ENCODE measurements at regions not wholly inside any gene's neighbourhood (a gene's known extent, or its start where the extent isn't known, plus 50 kb on each side); places are given as distances from the start of the nearest gene placed in this dataset.

DNA sequence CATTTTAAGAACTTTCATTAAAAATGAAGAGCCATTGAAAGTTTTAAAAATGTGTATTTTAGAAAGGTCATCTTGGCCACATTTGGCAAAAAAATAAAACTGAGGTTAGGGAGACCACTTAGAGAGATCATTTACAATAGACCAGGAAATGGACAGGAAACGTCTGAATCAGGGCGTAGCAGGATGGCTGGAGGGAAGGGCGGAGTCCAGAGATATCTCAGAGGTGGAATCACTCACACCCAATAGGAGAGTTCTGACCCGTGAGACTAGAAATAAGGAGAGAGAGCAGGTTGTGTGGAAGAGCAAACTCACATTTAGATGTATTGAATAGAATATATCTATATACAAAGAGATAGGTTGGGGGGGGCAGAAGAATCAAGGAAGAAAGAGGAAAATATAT is 373.4 kb downstream of the METTL4 start:
- TF ChIP-seq, protein P1, sequence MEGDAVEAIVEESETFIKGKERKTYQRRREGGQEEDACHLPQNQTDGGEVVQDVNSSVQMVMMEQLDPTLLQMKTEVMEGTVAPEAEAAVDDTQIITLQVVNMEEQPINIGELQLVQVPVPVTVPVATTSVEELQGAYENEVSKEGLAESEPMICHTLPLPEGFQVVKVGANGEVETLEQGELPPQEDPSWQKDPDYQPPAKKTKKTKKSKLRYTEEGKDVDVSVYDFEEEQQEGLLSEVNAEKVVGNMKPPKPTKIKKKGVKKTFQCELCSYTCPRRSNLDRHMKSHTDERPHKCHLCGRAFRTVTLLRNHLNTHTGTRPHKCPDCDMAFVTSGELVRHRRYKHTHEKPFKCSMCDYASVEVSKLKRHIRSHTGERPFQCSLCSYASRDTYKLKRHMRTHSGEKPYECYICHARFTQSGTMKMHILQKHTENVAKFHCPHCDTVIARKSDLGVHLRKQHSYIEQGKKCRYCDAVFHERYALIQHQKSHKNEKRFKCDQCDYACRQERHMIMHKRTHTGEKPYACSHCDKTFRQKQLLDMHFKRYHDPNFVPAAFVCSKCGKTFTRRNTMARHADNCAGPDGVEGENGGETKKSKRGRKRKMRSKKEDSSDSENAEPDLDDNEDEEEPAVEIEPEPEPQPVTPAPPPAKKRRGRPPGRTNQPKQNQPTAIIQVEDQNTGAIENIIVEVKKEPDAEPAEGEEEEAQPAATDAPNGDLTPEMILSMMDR (IDR thresholded peaks at IDR 0.05; ENCODE audit: low read depth, low read length) = no peak
- no peak for TF ChIP-seq EZH2phosphoT487 (IDR thresholded peaks at IDR 0.05; ENCODE audit: low read depth)
- H3K4me1 ChIP-seq (ENCODE audit: low read length) = no peaks in the 10 kb centered on the region
- H4K20me1 ChIP-seq (ENCODE audit: insufficient read depth, low read length) = no peaks in the 10 kb centered on the region
- H2AFZ ChIP-seq (ENCODE audit: low read depth, low read length) = no peak overlapping the region
- no peak overlapping the region for H3K27ac ChIP-seq (ENCODE audit: low read length)
- no peak overlapping the region for H3K4me2 ChIP-seq (ENCODE audit: low read length)
- no peaks in the 10 kb centered on the region for H3K27me3 ChIP-seq (ENCODE audit: low read depth, low read length)
- no peak overlapping the region for H3K4me3 ChIP-seq (ENCODE audit: low read length)
- no peaks in the 10 kb centered on the region for H3K9me3 ChIP-seq (ENCODE audit: insufficient read depth, low read length)
- H3K79me2 ChIP-seq (ENCODE audit: low read length) = no peaks in the 10 kb centered on the region
- H3K9ac ChIP-seq (ENCODE audit: low read length) = no peak overlapping the region
- H3K36me3 ChIP-seq (replicated peaks; ENCODE audit: low read depth, low read length) = no peaks in the 10 kb centered on the region

DNA sequence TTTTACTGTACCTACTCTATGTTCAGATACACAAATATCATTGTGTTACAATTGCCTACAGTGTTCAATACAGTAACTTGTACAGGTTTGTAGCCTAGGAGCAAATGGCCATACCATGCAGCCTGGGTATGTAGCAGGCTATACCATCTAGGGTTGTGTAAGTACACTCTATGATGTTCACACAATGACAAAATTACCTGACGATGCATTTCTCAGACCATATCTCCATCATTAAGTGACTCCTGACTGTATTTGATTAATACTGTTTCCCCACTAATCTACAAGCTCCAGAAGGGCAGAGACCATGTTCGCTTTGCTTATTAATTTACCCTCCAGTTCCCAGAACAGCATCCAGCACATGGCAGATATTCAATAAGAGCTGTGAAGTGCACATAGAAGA is 372.2 kb downstream of the METTL4 start:
- Histone ChIP-seq H3K4me3 (ENCODE audit: low read length) (no peak overlapping the region), H3K79me2 (ENCODE audit: low read length) (no peaks in the 10 kb centered on the region), H3K27ac (ENCODE audit: low read length) (no peak overlapping the region), H3K4me1 (ENCODE audit: low read length) (no peaks in the 10 kb centered on the region), H4K20me1 (ENCODE audit: insufficient read depth, low read length) (no peaks in the 10 kb centered on the region), H3K9me3 (ENCODE audit: insufficient read depth, low read length) (no peaks in the 10 kb centered on the region), H3K36me3 (replicated peaks; ENCODE audit: low read depth, low read length) (no peaks in the 10 kb centered on the region), H2AFZ (ENCODE audit: low read depth, low read length) (no peak overlapping the region), H3K4me2 (ENCODE audit: low read length) (no peak overlapping the region), H3K9ac (ENCODE audit: low read length) (no peak overlapping the region), H3K27me3 (ENCODE audit: low read depth, low read length) (no peaks in the 10 kb centered on the region)
- TF ChIP-seq EZH2phosphoT487 (IDR thresholded peaks at IDR 0.05; ENCODE audit: low read depth) = no peak
- TF ChIP-seq, protein P1 (IDR thresholded peaks at IDR 0.05; ENCODE audit: low read depth, low read length) = no peak

DNA sequence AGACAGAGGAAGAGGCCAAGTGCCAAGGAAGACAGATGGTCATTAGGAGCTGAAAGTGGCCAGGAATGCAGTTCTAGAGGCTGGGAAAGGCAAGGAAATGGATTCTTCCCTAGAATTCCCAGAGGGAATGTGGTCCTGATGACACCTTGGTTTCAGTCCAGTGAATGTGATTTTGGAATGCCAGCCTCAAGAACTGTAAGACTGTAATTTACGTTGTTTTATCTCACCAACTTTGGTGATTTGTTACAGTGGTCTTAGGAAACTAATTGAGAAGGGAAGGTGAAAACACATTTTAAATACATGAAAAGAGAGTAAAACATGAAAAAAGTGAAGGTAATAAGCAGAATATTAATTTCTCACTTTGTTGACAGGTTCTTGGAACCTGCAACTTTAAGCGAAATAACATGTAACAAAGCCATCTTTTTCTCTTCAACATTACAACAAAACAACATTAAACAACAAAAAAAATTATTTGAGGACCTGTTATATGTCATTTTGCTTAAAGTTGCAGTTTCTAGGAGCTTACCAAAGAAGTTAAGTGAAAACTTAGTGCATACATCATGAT is 370.2 kb downstream of the METTL4 start:
- Histone ChIP-seq H3K4me1 (ENCODE audit: low read length) (no peaks in the 10 kb centered on the region), H3K27me3 (ENCODE audit: low read depth, low read length) (no peaks in the 10 kb centered on the region), H3K9ac (ENCODE audit: low read length) (no peak overlapping the region), H3K79me2 (ENCODE audit: low read length) (no peaks in the 10 kb centered on the region), H3K36me3 (replicated peaks; ENCODE audit: low read depth, low read length) (no peaks in the 10 kb centered on the region), H4K20me1 (ENCODE audit: insufficient read depth, low read length) (no peaks in the 10 kb centered on the region), H3K4me2 (ENCODE audit: low read length) (no peak overlapping the region), H3K27ac (ENCODE audit: low read length) (no peak overlapping the region), H3K4me3 (ENCODE audit: low read length) (no peak overlapping the region), H3K9me3 (ENCODE audit: insufficient read depth, low read length) (no peaks in the 10 kb centered on the region), H2AFZ (ENCODE audit: low read depth, low read length) (no peak overlapping the region)
- no peak for TF ChIP-seq EZH2phosphoT487 (IDR thresholded peaks at IDR 0.05; ENCODE audit: low read depth)
- TF ChIP-seq, protein P1 (IDR thresholded peaks at IDR 0.05; ENCODE audit: low read depth, low read length) = no peak

DNA sequence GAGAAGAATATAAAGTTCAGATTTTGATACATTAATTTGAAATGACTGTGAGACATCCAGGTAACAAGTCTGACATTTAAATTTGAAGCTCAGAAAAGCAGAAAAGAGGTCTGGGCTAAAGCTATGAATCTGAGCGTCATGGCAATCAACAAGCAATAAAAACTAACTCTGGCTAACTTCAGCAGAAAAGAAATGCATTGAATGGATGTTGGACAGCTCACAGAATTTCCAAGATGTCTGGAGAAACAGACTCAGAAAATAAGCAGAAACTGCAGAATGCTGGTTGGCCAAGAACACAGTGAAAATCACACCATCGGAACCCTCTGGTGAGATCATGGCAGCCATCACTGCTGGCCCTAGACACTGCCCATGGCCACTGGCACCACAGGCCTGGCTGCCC is 366.6 kb downstream of the METTL4 start:
- no peak overlapping the region for H2AFZ ChIP-seq (ENCODE audit: low read depth, low read length)
- H4K20me1 ChIP-seq (ENCODE audit: insufficient read depth, low read length) = no peaks in the 10 kb centered on the region
- no peaks in the 10 kb centered on the region for H3K4me1 ChIP-seq (ENCODE audit: low read length)
- H3K27ac ChIP-seq (ENCODE audit: low read length) = no peak overlapping the region
- no peaks in the 10 kb centered on the region for H3K36me3 ChIP-seq (replicated peaks; ENCODE audit: low read depth, low read length)
- H3K27me3 ChIP-seq (ENCODE audit: low read depth, low read length) = no peaks in the 10 kb centered on the region
- H3K4me2 ChIP-seq (ENCODE audit: low read length) = no peak overlapping the region
- TF ChIP-seq, protein P1 (IDR thresholded peaks at IDR 0.05; ENCODE audit: low read depth, low read length) = no peak
- no peak for TF ChIP-seq EZH2phosphoT487 (IDR thresholded peaks at IDR 0.05; ENCODE audit: low read depth)
- no peaks in the 10 kb centered on the region for H3K79me2 ChIP-seq (ENCODE audit: low read length)
- no peak overlapping the region for H3K4me3 ChIP-seq (ENCODE audit: low read length)
- H3K9me3 ChIP-seq (ENCODE audit: insufficient read depth, low read length) = no peaks in the 10 kb centered on the region
- no peak overlapping the region for H3K9ac ChIP-seq (ENCODE audit: low read length)

All from OCI-LY3 (cell line).